HG02642 (cell line): ENCODE measurements at regions not wholly inside any gene's neighbourhood (a gene's known extent, or its start where the extent isn't known, plus 50 kb on each side); places are given as distances from the start of the nearest gene placed in this dataset.
A peak's percentile ranks its signal among the peaks of the same experiment; 100 is the strongest.

Source experiments
- ATAC-seq: cut with Tn5 transposase; IDR thresholded peaks from one replicate; pipeline ENCODE4 v1.9.1; 2021; ENCODE audit warnings: mild to moderate bottlenecking; ENCODE audit not compliant: unreplicated experiment, poor library complexity

GRCh38 chr22:19574247-19574646 is 50.0 kb upstream of the CLDN5 start:
- no peak for ATAC-seq

- ATAC-seq: peak; percentile 60
These were observed 52.5 kb upstream of the CLDN5 start for GRCh38 chr22:19576460-19577421.

GRCh38 chr22:19577422-19577966 is 53.3 kb upstream of the CLDN5 start:
- ATAC-seq: no peak

GRCh38 chr22:19578180-19579004 is 54.2 kb upstream of the CLDN5 start:
- no peak for ATAC-seq

- ATAC-seq: no peak
These were observed 55.1 kb upstream of the CLDN5 start for GRCh38 chr22:19579115-19579811.

- no peak for ATAC-seq
These were observed 55.7 kb upstream of the CLDN5 start for GRCh38 chr22:19579880-19580279.

- ATAC-seq: no peak
These were observed 56.2 kb upstream of the CLDN5 start for GRCh38 chr22:19580291-19580890.

GRCh38 chr22:19582033-19582693 is 58.0 kb upstream of the CLDN5 start:
- ATAC-seq: no peak

- no peak for ATAC-seq
These were observed 62.9 kb upstream of the CLDN5 start for GRCh38 chr22:19586922-19587684.

- no peak for ATAC-seq
These were observed 66.5 kb upstream of the CLDN5 start for GRCh38 chr22:19590696-19591095.

- no peak for ATAC-seq
These were observed 67.4 kb upstream of the CLDN5 start for GRCh38 chr22:19591568-19591967.

- ATAC-seq: no peak
These were observed 68.3 kb upstream of the CLDN5 start for GRCh38 chr22:19592464-19592863.

- no peak for ATAC-seq
These were observed 69.9 kb upstream of the CLDN5 start for GRCh38 chr22:19593991-19594569.

GRCh38 chr22:19595532-19595931 is 71.3 kb upstream of the CLDN5 start:
- no peak for ATAC-seq

GRCh38 chr22:19596680-19597398 is 72.6 kb upstream of the CLDN5 start:
- no peak for ATAC-seq

- ATAC-seq: no peak
These were observed 73.2 kb upstream of the CLDN5 start for GRCh38 chr22:19597399-19597735.

GRCh38 chr22:19598054-19598855 is 74.0 kb upstream of the CLDN5 start:
- no peak for ATAC-seq
